Gastroesophageal sphincter (tissue), 3 donors: ENCODE measurements at regions not wholly inside any gene's neighbourhood (a gene's known extent, or its start where the extent isn't known, plus 50 kb on each side); places are given as distances from the start of the nearest gene placed in this dataset.

Experiments
- POLR2A ChIP-seq, 2 donors: fragments of 450-650 bp; IDR thresholded peaks; one replicate each; pipeline ENCODE4 v1.6.1; 2017; ENCODE audit warnings: antibody characterized with exemption in 2 of 2, mild to moderate bottlenecking in 2 of 2, moderate library complexity in 1 of 2
- TF ChIP-seq, protein P1 (sequence below), 4 experiments: fragments of 200-600 bp in 2 of 4; fragments of 450-650 bp in 2 of 4; sonication (generic) in 1 of 4; IDR thresholded peaks; one replicate each; pipeline ENCODE4 v1.5.1; 2017 to 2019; ENCODE audit warnings: antibody characterized with exemption in 4 of 4, mild to moderate bottlenecking in 2 of 4, moderate library complexity in 2 of 4

DNA sequence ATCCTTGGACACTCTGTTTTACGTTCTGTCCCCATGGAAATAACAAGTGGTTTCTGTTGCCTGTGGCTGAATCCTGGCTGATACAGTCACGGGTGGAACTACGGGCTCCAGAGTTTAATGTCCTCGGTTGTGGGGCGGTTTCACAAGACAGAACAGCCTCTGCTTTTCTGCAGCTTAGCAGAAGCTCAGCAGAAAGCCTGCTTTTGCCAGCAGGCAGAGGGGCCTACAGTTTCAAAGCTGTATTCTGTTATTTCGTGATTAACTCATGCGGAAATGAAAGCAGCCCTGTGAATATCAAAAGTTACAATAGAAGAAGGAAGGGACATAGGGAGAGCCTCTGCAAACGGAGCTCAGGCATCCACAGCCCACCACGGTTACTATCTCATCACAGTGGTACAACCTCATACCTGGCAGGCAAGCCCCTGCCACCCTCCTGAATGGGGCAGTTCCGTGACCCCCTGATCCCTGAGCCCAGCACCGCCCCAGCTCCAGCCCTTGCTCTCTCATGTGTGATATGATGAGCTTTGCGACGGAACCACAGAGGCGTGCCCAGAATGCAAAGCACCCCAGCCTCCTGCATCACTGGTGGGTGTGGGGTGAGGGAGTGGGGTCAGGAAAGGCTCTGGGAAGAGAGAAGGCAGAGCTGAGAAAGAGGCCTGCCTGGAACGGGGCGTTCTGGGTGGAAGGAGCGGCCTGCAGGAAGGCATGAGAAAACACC lies 360.6 kb downstream of the BRD1 start:
- TF ChIP-seq, protein P1, sequence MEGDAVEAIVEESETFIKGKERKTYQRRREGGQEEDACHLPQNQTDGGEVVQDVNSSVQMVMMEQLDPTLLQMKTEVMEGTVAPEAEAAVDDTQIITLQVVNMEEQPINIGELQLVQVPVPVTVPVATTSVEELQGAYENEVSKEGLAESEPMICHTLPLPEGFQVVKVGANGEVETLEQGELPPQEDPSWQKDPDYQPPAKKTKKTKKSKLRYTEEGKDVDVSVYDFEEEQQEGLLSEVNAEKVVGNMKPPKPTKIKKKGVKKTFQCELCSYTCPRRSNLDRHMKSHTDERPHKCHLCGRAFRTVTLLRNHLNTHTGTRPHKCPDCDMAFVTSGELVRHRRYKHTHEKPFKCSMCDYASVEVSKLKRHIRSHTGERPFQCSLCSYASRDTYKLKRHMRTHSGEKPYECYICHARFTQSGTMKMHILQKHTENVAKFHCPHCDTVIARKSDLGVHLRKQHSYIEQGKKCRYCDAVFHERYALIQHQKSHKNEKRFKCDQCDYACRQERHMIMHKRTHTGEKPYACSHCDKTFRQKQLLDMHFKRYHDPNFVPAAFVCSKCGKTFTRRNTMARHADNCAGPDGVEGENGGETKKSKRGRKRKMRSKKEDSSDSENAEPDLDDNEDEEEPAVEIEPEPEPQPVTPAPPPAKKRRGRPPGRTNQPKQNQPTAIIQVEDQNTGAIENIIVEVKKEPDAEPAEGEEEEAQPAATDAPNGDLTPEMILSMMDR (IDR thresholded peaks at IDR 0.05): no peak
- TF ChIP-seq POLR2A (IDR thresholded peaks at IDR 0.05): no peak
